Upper lobe of left lung (tissue), 4 donors: ENCODE measurements at regions not wholly inside any gene's neighbourhood (a gene's known extent, or its start where the extent isn't known, plus 50 kb on each side); places are given as distances from the start of the nearest gene placed in this dataset.

ENCODE experiments used
- CTCF ChIP-seq, 6 experiments: fragments of 450-650 bp in 4 of 6; fragments of 200-600 bp in 2 of 6; sonication (generic) in 2 of 6; IDR thresholded peaks; one replicate each; pipeline ENCODE4 v1.5.1; 2016 to 2019; ENCODE audit warnings: antibody characterized with exemption in 6 of 6
- POLR2A ChIP-seq, 4 donors: fragments of 450-650 bp; IDR thresholded peaks; one replicate each; pipeline ENCODE4 v1.5.1; 2016 to 2017; ENCODE audit warnings: antibody characterized with exemption in 4 of 4, mild to moderate bottlenecking in 2 of 4

- TF ChIP-seq CTCF (IDR thresholded peaks at IDR 0.05) (no peak), POLR2A (IDR thresholded peaks at IDR 0.05) (no peak)
Measured at GRCh38 chr14:38874721-38875120, 228.3 kb downstream of the SEC23A start.
